GM12892 (cell line): ENCODE measurements at regions not wholly inside any gene's neighbourhood (a gene's known extent, or its start where the extent isn't known, plus 50 kb on each side); places are given as distances from the start of the nearest gene placed in this dataset.

Experiments used
- POLR2A ChIP-seq: IDR thresholded peaks from 2 replicates; pipeline ENCODE4 v1.6.1; 2011; ENCODE audit warnings: low read depth, low read length, control low read depth
- POLR2AphosphoS5 ChIP-seq: IDR thresholded peaks from 2 replicates; pipeline ENCODE4 v1.6.1; 2011; ENCODE audit warnings: low read depth, low read length, control low read depth

DNA sequence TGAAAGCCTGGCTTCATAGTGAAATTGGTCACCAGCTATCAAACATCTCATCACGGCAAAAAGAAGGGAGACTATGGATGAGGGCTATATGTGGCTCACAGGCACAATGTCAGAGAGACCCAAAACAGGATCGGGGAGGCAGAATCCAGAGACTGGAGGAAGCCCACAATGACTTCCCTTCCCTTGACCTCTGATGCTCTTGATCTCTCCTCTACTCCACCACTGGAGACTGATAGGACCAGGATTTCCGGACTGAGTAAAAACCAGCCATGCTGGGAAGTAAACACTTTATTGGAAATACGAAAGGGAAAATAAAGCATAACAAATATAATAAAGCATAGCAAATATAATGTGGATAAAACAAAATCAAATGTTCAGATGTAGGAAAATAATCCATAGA is 597.3 kb downstream of the UTRN start:
- no peak for TF ChIP-seq POLR2A
- TF ChIP-seq POLR2AphosphoS5, result no peak
